ENCODE measurements at regions not wholly inside any gene's neighbourhood (a gene's known extent, or its start where the extent isn't known, plus 50 kb on each side); places are given as distances from the start of the nearest gene placed in this dataset.

- in situ Hi-C loops (cut with MboI; ENCODE audit: low sequenced_read_pairs): no loop called here
Observed at GRCh38 chr3:106255870-106256248, 387.0 kb upstream of the CBLB start.

- in situ Hi-C loops (cut with MboI; ENCODE audit: low sequenced_read_pairs): no loop called here
Observed at GRCh38 chr3:106256249-106256957, 387.6 kb upstream of the CBLB start.

- in situ Hi-C loops (cut with MboI; ENCODE audit: low sequenced_read_pairs): no loop called here
Observed at GRCh38 chr3:106257172-106257571, 388.4 kb upstream of the CBLB start.

GRCh38 chr3:106261396-106261795 is 392.6 kb upstream of the CBLB start:
- in situ Hi-C loops (cut with MboI; ENCODE audit: low sequenced_read_pairs): no loop called here

GRCh38 chr3:106261915-106262683 is 393.3 kb upstream of the CBLB start:
- in situ Hi-C loops (cut with MboI; ENCODE audit: low sequenced_read_pairs): no loop called here

- in situ Hi-C loops (cut with MboI; ENCODE audit: low sequenced_read_pairs): no loop called here
Observed at GRCh38 chr3:106263011-106263410, 394.2 kb upstream of the CBLB start.

GRCh38 chr3:106263546-106263945 is 394.7 kb upstream of the CBLB start:
- in situ Hi-C loops (cut with MboI; ENCODE audit: low sequenced_read_pairs): no loop called here

- in situ Hi-C loops (cut with MboI; ENCODE audit: low sequenced_read_pairs): no loop called here
Observed at GRCh38 chr3:106265704-106266103, 396.9 kb upstream of the CBLB start.

GRCh38 chr3:106268696-106269095 is 399.9 kb upstream of the CBLB start:
- in situ Hi-C loops (cut with MboI; ENCODE audit: low sequenced_read_pairs): no loop called here

- in situ Hi-C loops (cut with MboI; ENCODE audit: low sequenced_read_pairs): no loop called here
Observed at GRCh38 chr3:106272302-106272701, 403.5 kb upstream of the CBLB start.

GRCh38 chr3:106275592-106275991 is 406.8 kb upstream of the CBLB start:
- in situ Hi-C loops (cut with MboI; ENCODE audit: low sequenced_read_pairs): no loop called here

GRCh38 chr3:106276151-106276550 is 407.3 kb upstream of the CBLB start:
- in situ Hi-C loops (cut with MboI; ENCODE audit: low sequenced_read_pairs): no loop called here

- in situ Hi-C loops (cut with MboI; ENCODE audit: low sequenced_read_pairs): no loop called here
Observed at GRCh38 chr3:106276755-106277612, 408.2 kb upstream of the CBLB start.

- in situ Hi-C loops (cut with MboI; ENCODE audit: low sequenced_read_pairs): no loop called here
Observed at GRCh38 chr3:106277731-106278130, 408.9 kb upstream of the CBLB start.

- in situ Hi-C loops (cut with MboI; ENCODE audit: low sequenced_read_pairs): no loop called here
Observed at GRCh38 chr3:106281221-106281620, 412.4 kb upstream of the CBLB start.

- in situ Hi-C loops (cut with MboI; ENCODE audit: low sequenced_read_pairs): no loop called here
Observed at GRCh38 chr3:106282943-106283342, 414.1 kb upstream of the CBLB start.

- in situ Hi-C loops (cut with MboI; ENCODE audit: low sequenced_read_pairs): no loop called here
Observed at GRCh38 chr3:106288781-106289180, 420.0 kb upstream of the CBLB start.

GRCh38 chr3:106290304-106290997 is 421.6 kb upstream of the CBLB start:
- in situ Hi-C loops (cut with MboI; ENCODE audit: low sequenced_read_pairs): no loop called here

GRCh38 chr3:106293161-106293560 is 424.3 kb upstream of the CBLB start:
- in situ Hi-C loops (cut with MboI; ENCODE audit: low sequenced_read_pairs): no loop called here

GRCh38 chr3:106294121-106294520 is 425.3 kb upstream of the CBLB start:
- in situ Hi-C loops (cut with MboI; ENCODE audit: low sequenced_read_pairs): no loop called here

- in situ Hi-C loops (cut with MboI; ENCODE audit: low sequenced_read_pairs): no loop called here
Observed at GRCh38 chr3:106296062-106296461, 427.2 kb upstream of the CBLB start.

Measured in HL-60/S4 (cell line).